ENCODE measurements at regions not wholly inside any gene's neighbourhood (a gene's known extent, or its start where the extent isn't known, plus 50 kb on each side); places are given as distances from the start of the nearest gene placed in this dataset.

DNA sequence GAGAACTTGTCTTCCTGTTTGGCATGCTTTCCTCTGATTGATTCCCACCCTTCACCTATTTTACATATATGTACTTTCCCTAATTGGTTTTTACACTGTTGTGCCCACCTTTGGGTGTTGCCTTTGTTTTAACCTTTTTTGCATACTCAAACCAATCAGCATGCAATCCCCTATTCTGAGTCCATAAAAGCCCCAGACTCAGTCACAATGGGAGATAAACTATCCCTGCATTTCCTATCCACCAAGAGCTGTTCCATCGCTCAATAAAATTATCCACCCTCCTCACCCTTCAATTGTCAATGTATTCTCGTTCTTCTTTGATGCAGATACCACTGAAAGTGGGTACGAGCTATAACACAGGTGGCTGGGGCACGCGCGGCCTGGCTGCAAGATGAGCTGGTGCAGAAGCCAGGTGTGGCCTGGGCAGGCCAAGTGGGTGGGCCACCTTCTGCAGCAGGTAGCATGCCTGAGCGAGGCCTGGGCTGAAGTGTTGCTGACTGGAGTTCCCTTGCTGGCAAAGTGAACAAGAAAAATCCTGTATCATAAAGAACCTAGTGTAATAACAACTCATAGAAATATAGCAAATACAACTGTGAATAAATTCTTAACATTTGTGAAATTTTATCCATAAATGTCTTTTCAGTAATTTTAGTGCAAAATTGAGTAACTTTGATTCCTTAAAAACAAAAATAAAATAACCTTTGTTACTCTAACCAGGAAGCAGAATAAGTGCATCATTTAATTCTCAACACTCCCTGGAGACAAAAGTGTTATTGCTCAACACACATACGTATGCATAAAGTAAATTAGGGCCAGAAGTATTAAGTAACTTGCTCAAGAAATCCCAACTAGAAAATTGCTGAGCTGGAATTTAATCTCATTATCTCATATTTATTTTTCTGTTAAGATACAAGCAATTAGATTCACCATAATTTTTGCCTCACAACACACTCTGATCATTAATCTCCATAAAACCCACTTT, 685.3 kb upstream of the EDIL3 start:
- DNase-seq (ENCODE audit: low spot score in 2 of 2) = no peak
- intact Hi-C loops (cut with DNase I; ENCODE audit: low total_unique reads) = no loop called here
- WGBS, 2 donors = 83 to 84% methylated on average over 8 of the region's 8 CpGs
- no peak for TF ChIP-seq CTCF (IDR thresholded peaks at IDR 0.05)
- TF ChIP-seq POLR2A (IDR thresholded peaks at IDR 0.05) = no peak
- no peak overlapping the region for H3K4me3 ChIP-seq (ENCODE audit: low read depth, poor library complexity, severe bottlenecking)

GRCh38 chr5:85077581-85077980, 692.9 kb upstream of the EDIL3 start:
- intact Hi-C loops (cut with DNase I; ENCODE audit: low total_unique reads) = no loop called here
- H3K4me3 ChIP-seq (ENCODE audit: low read depth, poor library complexity, severe bottlenecking) = no peak overlapping the region
- TF ChIP-seq POLR2A (IDR thresholded peaks at IDR 0.05) = no peak
- no peak for TF ChIP-seq CTCF (IDR thresholded peaks at IDR 0.05)
- no peak for DNase-seq (ENCODE audit: low spot score in 2 of 2)

GRCh38 chr5:85096421-85096820, 711.7 kb upstream of the EDIL3 start:
- intact Hi-C loops (cut with DNase I; ENCODE audit: low total_unique reads) = no loop called here
- no peak for DNase-seq (ENCODE audit: low spot score in 2 of 2)
- TF ChIP-seq CTCF (IDR thresholded peaks at IDR 0.05) (no peak), POLR2A (IDR thresholded peaks at IDR 0.05) (no peak)
- WGBS, 2 donors = 66% methylated on average over 2 of the region's 2 CpGs
- no peak overlapping the region for H3K4me3 ChIP-seq (ENCODE audit: low read depth, poor library complexity, severe bottlenecking)

DNA sequence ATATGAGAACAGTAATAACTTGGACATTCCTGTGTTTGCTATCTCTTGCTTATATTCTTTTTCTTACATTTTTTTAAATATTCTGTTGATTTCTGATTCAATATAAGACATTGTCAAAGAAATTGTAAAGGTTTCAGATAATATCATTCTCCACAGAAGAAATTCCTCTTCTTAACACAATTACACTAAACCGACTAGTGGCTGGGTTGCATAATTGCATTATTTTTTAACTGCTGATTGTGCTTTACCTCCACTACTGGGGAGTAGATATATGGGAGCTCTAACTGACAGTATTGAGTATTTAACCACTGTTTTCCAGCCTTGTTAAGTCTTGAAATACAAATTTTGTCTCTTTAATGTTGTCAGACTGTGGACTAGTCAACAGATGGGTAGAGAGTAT, 723.8 kb upstream of the EDIL3 start:
- intact Hi-C loops (cut with DNase I; ENCODE audit: low total_unique reads) = no loop called here
- DNase-seq (ENCODE audit: low spot score in 2 of 2) = no peak
- no peak for TF ChIP-seq POLR2A (IDR thresholded peaks at IDR 0.05)
- no peak for TF ChIP-seq CTCF (IDR thresholded peaks at IDR 0.05)
- 48 to 52% methylated on average over 1 of the region's 1 CpG for whole genome bisulfite sequencing, 2 donors
- H3K4me3 ChIP-seq (ENCODE audit: low read depth, poor library complexity, severe bottlenecking) = no peak overlapping the region

GRCh38 chr5:85109616-85110015, 724.9 kb upstream of the EDIL3 start:
- 94 to 97% methylated on average over 1 of the region's 1 CpG for WGBS, 2 donors
- DNase-seq (ENCODE audit: low spot score in 2 of 2) = no peak
- TF ChIP-seq CTCF (IDR thresholded peaks at IDR 0.05) (no peak), POLR2A (IDR thresholded peaks at IDR 0.05) (no peak)
- intact Hi-C loops (cut with DNase I; ENCODE audit: low total_unique reads) = no loop called here
- no peak overlapping the region for H3K4me3 ChIP-seq (ENCODE audit: low read depth, poor library complexity, severe bottlenecking)
